ENCODE measurements at regions not wholly inside any gene's neighbourhood (a gene's known extent, or its start where the extent isn't known, plus 50 kb on each side); places are given as distances from the start of the nearest gene placed in this dataset.

DNA sequence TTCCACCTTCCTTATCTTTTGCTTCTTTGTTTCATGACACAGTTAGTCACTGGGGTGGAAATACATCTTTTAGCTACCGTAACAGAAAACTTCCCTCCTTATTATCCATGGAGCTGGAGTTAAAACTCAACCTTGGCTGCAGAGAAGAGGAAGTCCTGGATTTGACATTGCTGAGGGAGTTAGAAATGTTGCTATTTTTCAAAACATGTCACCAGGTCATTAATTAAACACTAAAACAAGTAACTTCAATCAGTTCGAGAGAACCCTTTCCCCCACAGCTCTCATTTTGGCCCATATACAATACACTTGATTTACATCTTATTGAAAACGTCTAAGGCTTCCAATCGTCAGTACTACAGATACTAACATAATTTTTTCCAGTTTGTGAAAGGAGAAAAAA lies 237.9 kb upstream of the CD180 start:
- no peak for DNase-seq

DNA sequence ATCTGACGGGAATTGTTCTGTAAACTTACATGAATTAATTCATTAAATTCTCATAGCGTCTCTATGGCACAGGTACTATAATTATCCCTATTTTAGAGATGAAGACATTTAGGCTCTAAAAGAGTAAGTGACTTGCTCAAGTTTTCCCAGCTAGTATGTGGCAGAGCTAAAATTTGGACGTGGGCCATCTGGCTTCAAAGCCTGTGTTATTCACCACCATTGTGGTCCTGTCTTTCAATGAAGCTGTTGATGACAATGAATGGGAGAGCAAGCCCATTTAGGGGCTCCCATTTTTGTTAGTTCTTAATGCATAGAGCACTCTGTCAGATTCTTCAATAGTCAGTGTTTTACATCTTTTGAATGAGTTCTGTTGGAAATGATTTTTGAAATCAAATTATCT lies 236.0 kb upstream of the CD180 start:
- DNase-seq: no peak

DNA sequence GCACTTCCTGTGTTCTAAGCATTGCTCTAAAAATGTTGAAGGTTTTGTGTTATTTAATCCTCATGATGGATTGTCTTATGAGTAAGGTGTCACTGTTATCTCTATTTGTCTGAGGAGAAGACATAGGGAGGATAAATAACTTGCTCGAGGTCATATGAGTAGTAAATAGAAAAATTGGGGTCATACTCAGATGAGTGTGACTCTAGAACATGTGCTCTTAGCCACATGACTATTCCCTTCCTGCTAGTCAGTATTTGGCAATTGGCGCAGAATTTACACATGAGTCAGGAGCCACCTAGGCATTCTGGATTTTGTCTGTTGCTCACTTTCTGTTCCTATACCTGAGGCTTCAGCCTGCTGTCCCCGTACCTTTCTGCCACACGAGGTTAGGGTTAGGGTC lies 234.6 kb upstream of the CD180 start:
- no peak for DNase-seq

DNA sequence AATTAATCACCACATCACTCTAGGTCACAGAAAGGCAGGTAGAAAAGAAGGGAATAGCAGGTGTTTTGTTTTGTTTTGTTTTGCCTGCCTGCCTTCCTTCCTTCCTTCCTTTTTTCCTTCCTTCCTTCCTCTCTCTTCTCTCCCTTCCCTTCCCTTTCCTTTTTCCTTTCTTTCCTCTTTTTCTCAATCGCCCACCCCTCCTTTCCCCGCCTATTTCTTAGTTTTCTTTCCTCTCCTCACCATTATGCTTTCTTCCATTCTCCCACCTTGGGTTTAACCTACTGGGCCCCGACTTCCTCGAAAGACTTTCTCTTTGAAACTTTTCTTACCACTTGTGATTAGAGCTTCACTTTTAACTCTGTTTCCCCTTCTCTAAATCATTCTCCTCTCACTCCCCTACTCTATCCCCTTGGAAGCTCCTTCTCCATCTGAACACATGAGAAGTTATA lies 231.3 kb upstream of the CD180 start:
- DNase-seq: no peak

DNA sequence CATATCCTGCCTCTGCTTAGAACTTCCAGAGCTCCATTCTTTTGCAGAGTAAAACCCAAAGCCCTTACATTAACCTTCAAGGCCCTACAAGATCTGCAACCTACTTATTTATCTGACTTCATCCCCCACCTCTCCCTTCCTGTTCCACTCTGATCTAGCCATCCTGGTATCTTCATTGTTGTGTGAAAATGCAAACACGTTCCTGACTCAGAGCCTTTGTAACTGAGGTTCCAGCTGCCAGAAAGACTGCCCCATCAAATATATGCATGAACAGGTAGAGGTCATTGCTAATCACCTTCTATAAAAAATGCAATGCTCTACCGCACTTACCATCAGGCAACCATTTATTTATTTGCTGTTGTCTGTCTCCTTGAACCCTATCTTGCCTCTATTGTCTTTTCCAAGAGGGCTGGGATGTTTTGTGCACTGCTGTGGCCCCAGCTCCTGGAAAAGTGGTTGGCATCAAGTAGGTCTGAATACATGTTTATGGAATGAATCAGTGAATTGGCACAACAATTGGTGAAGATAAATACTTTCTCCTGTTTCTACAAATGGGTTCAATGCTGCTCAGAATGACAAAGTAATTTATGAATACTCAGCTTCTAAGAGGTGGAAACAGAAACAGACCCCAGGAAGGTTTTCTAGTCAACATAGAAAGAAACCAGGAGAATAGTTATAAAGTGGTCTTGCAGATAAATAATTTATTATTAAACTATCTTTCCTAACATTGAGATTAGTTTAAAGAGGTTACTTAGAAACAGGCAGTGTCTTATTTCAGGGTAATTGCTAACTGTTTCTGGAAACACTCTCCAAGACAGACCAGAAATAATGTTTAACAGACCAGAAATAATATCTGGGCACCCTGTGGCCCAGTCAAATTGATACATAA lies 230.6 kb upstream of the CD180 start:
- no peak for DNase-seq

DNA sequence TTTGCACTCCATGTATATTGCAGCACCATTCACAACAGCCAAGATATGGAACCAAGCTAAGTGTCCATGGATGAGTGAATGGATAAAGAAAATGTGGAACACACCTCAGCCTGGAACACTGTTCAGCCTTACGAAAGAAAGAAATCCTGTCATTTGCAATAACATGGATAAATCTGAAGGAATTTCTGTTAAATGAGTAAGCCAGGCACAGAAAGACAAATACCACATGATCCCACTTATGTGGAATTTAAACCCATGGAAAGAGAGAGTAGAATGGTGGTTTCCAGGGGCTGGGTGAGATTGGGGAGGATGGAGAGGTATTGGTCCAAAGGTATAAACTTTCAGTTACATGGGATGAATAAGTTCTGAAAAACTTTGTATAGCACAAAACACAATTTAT lies 228.9 kb upstream of the CD180 start:
- DNase-seq: no peak

DNA sequence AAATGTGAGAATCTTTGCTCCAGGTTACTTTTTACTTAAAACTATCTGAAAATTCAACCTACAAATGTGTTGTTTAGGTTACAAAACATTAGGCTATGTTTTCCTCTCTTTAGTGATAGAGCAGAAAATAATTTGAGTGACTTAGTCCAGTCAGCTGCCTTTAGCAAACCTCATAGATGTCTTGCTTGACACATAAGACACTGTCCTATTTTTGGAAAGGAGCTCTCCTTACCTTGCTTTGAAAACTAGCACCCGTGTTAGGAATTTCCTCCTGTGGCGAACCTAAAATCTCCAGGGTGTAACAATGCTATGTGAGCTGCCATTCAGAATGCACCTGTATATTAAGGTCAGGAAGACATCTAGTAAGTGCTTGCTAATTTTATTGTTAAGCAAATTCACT lies 221.2 kb upstream of the CD180 start:
- DNase-seq: no peak

DNA sequence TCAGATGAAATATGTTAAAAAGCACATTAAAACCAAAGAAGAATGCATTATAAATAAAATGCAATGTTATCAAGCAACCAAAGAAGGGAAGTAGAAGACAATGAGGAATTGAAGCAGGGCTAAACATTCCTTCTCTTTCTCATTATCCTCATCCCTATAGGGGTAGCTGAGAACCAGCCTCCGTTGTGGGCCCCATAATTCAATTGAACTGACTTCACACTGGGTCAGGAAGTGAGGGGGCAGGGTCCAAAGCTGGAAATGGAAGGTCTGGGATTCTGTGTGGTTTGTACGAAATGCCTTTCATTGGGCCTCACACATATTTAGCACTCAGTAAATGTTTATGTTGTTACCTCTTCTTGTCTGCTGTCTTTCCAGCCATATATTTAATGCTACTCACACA lies 220.4 kb upstream of the CD180 start:
- no peak for DNase-seq

DNA sequence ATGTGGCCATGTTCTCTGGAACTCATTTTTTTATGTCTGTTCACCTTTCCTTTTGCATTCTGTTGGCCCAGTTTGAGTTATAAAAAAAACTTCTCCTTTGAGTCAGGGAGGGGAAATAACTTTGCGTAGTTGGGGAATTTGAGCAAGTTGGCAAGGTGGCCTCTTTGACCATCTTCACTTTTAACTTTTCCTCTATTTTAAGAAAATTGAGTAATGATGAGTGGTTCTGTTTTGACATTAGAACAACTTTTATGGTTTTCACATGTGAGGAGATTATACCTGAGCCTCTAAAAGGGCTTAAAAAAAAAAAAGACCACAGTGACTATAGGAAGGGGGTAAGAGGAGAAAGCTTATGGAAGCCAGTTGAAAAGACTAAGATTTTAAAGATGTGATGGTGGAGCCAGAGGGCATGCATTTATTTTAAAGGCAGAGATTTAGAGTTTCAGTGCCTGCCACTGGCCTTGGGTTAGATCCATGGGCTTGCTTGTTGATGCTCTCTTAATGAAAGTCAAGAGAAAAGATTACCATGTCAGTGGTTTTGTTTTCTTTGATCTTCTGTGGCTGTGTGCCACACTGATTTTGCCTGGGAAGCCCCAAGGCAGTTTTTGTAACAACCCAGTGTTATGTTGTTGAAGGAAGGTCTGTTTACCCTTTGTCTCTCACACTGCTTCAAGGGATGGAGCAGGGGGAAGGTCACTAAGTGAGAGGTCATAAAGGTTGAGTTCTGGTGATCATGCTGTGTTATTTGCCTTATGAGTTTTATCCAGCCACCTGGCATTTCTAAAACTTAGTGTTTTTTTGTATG lies 219.7 kb upstream of the CD180 start:
- DNase-seq: no peak

DNA sequence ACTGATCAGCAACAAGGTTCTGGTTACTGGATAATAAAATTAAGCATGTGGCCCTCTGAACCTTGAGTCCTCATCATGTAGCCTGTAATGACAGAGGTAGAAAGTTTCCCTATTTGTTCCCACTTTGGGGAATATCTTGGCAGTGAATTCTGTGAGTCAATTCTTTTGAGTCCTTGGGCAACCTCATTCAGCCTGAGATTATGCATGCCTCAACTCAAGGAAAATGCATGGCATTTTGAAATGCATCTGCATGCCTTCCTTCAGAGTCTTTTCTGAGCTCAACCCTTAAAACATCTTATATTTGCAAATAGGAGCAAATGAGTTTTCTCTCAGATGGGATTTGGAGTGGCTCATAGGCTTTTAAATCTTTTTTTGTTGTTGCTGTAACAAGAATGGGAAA lies 218.1 kb upstream of the CD180 start:
- no peak for DNase-seq

DNA sequence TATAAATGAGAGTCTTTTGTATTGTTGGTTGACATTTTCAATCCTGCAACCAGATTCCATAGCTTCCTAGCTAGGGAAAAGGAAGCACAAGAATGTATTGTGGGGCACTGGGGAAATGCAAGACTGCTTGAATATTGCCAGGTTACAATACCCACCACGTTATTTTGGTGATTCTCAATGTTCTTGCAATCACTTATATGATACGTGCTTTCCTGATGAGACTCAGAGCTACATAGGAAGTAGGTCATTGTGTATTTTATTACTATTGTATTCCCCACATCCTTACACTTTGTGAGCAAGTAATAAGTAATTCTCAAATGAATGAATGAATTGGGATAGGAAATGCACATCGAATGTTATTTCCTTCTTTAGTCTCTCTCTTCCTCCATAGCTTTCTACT lies 217.1 kb upstream of the CD180 start:
- no peak for DNase-seq

DNA sequence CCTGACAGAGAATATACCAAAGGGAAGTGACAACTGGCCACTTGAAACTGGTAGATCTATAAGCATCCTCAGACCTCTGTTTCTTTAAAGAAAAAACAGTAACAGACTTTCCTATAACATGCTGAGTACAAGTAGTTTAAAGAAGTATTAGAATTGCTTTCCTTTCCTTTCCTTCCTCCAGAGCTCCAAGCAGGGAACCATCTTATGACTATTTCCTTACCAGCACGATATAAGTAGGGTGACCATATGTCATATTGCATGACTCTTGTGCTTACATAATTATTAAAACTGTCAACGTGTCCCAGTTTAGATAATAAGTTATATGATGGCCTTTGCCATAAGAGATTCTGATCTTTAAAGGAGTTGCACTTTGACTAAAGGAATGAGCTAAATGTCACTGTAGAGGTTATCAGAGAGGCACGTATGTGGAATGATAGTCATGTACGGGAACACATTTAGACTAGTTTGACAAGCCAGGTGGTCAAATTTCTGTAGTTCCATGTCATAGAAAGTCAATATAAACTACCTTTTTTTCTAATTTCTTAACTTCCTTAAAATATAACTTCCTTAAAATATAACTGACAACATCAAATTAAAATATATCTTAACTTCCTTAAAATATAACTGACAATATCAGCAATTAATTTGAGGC lies 212.7 kb upstream of the CD180 start:
- no peak for DNase-seq

DNA sequence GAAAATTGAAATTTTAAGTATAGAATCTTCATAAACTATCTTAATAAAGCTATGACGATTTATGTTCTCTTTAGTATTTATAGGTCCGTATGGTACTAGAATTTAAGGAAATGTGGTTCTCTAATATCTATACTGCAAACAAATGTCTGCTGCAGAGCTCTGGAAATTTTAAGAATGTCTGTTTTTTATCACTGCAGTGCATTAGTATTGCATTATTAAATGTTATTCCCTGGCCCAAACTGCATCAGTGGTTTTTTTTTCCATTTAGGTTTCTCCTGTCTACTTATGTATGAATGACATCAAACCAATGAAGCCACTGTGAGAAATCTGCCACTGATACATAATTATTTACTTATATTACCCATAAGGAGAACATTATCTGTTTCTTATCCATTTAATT lies 211.4 kb upstream of the CD180 start:
- DNase-seq: no peak

DNA sequence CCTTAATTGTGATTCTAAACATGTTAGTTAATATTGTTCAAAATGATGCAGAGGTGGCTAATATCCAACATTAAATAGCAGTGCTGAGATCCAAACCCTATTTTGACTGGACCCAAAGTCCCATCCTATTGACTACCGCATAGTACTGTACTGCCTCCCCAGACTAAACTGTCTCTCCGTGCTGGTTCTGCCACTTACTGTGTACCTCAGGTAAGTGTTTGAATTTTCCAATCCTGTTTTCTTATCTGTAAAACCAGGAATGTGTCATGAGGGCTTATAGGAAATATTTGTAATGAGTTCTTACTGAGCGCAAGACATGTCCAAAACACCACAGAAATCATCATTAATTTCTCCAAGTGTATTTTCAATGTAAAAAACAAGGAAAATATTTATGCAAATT lies 209.2 kb upstream of the CD180 start:
- DNase-seq: no peak

DNA sequence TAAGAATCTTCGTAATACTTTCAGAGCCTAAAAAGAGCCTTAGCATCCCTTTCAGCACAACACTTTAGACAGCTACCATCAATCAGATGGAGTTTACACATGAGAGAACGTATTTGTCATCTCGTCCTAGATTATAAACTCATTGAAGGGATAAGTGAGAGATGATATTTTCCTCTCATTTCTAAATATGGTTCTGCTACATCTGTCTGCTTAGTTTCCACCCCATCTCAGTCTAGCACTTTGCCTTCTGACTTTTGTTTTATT lies 208.4 kb upstream of the CD180 start:
- no peak for DNase-seq

DNA sequence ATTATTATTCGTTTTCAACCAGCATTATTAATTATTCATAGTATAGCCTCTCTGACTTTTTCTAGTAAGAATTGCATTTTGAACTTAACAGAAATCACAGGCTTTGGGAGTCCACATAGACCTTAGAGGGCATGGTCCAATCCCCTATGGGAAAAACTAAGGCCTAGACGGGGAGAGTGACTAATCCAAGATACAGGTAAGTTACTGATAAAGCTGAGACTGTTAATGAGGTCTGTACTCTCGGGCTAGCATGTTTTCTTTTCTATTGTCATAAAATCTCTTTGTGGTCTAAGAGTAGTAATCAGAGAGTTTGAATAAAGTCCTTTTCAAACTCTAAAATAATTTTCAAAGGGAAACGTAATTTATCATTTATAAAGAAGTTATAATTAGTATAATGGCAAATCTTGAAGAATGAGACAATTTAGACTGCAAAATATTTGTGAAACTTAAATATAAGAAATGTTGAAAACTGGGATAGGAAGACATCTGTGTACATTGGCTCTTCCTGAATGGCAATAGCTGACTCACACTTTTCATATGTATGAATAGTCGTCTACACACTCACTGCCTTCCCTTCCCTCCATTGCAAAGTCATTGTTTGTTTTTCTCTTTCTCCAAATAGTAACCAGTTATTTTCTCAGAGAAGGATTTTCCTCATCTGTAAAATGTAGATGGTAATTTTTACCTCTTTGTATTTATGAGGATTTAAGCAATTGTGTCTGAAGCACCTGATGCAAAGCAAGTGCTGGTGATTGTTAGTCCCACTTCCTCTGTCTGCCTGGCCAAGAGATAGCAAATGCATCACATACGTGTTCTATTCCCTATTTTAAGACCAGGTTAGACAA lies 207.9 kb upstream of the CD180 start:
- no peak for DNase-seq

DNA sequence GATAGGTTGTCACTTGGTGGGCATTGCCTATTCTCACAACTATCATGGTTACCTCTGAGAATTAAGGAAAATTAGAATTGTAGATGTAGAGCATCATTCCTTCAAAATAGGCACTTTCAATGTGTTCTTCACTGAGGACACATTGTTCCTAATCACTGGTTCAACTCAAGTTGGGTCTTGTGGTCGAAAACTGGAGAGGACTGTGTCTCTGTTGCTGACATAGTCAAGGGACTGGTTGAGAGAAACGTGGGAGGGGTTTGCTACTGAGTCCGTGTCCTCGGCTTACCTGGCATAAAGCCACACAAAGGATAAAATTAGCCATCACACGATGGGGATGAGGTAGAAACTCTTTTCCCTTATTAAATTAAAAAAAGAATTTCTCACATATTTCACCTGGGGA lies 205.9 kb upstream of the CD180 start:
- no peak for DNase-seq

DNA sequence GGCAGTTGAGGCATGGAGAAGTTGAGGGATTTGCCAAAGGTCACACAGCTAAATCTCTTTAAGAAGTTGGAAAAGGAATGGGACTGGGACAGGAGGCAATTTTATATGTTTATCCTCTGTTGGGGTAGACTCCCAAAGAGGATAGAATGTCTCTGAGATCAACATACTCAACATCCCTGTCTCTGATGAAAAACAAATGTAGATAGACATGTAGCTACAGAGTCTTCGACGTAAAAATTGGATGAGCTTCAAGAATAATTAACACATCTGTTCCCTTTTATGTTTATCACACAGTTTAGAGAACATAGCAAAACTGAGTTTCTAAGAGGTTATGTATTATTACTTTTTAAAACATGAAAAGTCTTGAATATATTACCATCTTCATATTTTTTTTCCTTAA lies 204.6 kb upstream of the CD180 start:
- DNase-seq: no peak

DNA sequence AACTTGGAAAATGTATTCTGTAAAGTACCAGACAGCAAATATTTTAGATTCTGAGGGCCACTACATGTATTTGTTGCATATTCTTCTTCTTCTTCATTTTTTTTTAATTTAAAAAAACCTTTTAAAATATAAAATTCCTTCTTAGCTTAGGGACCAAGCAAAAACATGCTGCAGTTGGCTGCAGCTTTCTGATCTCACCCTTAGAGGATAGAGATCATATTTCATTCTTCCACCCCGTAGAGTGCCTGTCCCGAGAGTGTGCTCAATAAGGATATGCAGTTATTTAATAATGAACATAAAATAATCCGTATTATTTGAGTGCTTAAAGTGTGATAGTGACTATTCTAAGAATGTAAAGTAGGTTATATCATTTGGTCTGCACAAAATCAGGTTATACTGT lies 204.2 kb upstream of the CD180 start:
- no peak for DNase-seq

DNA sequence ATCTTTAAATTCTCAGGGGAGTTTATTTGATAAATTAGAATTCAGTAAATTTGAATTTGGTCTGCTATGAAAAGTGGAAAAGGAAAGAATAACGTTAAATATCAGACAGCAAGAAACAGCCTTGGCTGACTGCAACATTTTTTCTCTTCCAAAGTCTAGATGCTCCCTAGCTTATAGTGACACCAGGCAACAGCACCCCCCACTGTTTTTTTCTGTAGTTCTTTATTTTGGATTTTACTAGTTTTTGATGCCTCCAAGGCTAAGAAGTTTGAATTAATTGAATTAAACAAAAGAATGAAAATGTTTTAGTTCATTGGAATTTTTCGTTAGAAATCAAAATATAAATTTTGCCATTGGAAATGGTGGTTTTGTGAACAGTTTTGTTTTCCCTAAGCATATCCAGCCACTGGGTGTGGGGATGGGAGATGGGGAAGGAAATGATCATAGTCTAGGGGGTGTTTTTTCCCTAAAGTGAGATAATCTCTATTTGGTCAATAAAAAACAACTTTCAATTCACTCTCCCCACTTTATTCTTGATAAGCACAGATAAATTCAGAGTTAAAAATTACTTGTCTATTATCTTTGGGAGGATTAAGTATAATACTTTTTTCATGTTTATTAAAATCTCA lies 199.3 kb upstream of the CD180 start:
- DNase-seq: no peak

DNA sequence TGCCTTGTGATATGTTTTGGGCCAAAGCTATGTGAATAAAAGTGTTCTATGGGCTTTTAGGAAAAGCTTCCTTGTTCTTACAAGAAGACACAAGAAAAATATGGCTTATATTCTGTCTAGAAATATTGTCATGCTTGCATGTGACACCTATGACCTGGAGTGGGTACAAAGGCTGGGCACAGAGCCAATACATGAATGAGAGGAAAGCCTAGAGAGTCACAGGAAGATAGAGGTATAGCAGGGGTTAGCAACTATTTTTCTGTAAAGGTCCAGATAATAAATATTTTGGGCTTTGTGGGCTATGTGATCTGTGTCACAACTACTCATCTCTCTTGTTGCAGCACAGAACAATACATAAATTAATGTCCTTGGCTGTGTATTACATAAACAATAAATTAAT lies 196.6 kb upstream of the CD180 start:
- DNase-seq: no peak

DNA sequence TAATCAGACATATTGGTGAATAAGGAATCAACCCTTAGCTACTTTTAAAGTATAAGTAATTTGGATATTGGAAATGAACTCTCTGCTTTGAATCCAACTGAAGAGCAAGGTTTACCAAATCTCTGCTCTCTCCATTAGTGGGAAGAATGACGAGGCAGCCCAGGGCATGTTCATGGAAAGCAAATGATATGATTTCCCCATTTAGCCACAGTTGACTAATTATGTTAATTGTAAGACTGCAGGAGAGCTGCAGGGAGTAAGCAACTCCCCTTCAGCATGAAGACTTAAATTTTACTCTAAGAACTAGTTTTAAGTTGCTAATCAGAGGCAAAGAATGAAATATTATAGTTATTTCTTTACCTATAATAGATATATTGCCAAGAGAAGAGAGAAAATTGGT lies 194.3 kb upstream of the CD180 start:
- no peak for DNase-seq

DNA sequence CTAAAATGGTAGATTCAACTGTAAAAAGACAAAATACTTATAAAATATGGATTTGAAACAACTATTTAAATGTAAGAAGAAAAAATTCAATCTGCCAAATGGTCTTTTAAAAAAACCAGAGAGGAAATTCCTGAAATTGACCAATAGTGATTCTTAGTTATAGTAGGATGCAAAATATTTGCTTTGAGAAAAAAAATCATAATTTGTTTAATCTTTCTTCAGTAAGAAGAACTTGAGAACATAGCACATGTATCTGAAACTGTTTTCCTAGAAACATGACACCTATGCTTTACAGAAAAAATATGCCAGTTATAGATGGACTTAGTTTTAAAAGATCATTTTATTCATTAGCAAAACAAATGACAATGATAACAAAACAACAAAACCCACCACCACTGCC lies 186.9 kb upstream of the CD180 start:
- DNase-seq: no peak
